Loucy (cell line): ENCODE measurements at regions not wholly inside any gene's neighbourhood (a gene's known extent, or its start where the extent isn't known, plus 50 kb on each side); places are given as distances from the start of the nearest gene placed in this dataset.

Source experiments
- H2AFZ ChIP-seq: fragments of 200-600 bp; sonication (generic); 2 replicates; pipeline ENCODE4 v1.6.0; 2016; ENCODE audit warnings: antibody characterized with exemption, mild to moderate bottlenecking, low read length, moderate library complexity
- H3F3A ChIP-seq: fragments of 200-600 bp; 2 replicates; pipeline ENCODE4 v1.6.0; 2016; ENCODE audit warnings: antibody characterized with exemption, low read depth, mild to moderate bottlenecking
- H3K27me3 ChIP-seq: fragments of 200-600 bp; sonication (generic); 2 replicates; pipeline ENCODE4 v1.6.1; 2014; ENCODE audit warnings: low read length, mild to moderate bottlenecking; ENCODE audit not compliant: insufficient read depth, poor library complexity, severe bottlenecking
- H3K36me3 ChIP-seq: fragments of 200-600 bp; sonication (generic); 2 replicates; pipeline ENCODE4 v1.6.1; 2016; ENCODE audit warnings: low read length; ENCODE audit not compliant: insufficient read depth
- H3K4me1 ChIP-seq: fragments of 200-600 bp; sonication (generic); 2 replicates; pipeline ENCODE4 v1.5.1; 2014; ENCODE audit warnings: low read length, mild to moderate bottlenecking; ENCODE audit not compliant: insufficient read depth, poor library complexity, severe bottlenecking
- H3K4me2 ChIP-seq: fragments of 200-600 bp; sonication (generic); 2 replicates; pipeline ENCODE4 v1.6.0; 2014; ENCODE audit warnings: antibody characterized with exemption, low read length, low read depth, mild to moderate bottlenecking; ENCODE audit not compliant: poor library complexity, severe bottlenecking
- H3K4me3 ChIP-seq: fragments of 200-600 bp; sonication (generic); 2 replicates; pipeline ENCODE4 v1.5.1; 2014; ENCODE audit warnings: low read length, mild to moderate bottlenecking, mixed read lengths; ENCODE audit not compliant: poor library complexity, severe bottlenecking
- H3K79me2 ChIP-seq: fragments of 200-600 bp; sonication (generic); 2 replicates; pipeline ENCODE4 v1.6.1; 2014; ENCODE audit warnings: low read length; ENCODE audit not compliant: insufficient read depth
- H3K9ac ChIP-seq: fragments of 200-600 bp; sonication (generic); 2 replicates; pipeline ENCODE4 v1.6.0; 2014; ENCODE audit warnings: mild to moderate bottlenecking, low read depth, low read length, moderate library complexity; ENCODE audit not compliant: poor library complexity, severe bottlenecking
- H3K9me2 ChIP-seq: fragments of 200-600 bp; sonication (generic); replicated peaks from 2 replicates; pipeline ENCODE4 v1.6.1; 2016; ENCODE audit warnings: low read depth, low read length, mixed read lengths
- H3K9me3 ChIP-seq: fragments of 200-600 bp; sonication (generic); 2 replicates; pipeline ENCODE4 v1.6.1; 2014; ENCODE audit warnings: mild to moderate bottlenecking, antibody characterized with exemption, low read length, low read depth; ENCODE audit not compliant: insufficient read depth
- H4K20me1 ChIP-seq: fragments of 200-600 bp; sonication (generic); 2 replicates; pipeline ENCODE4 v1.6.0; 2014; ENCODE audit warnings: antibody characterized with exemption, low read length, mild to moderate bottlenecking; ENCODE audit not compliant: insufficient read depth, poor library complexity, severe bottlenecking
- EZH2phosphoT487 ChIP-seq: fragments of 200-600 bp; IDR thresholded peaks from 2 replicates; pipeline ENCODE4 v1.6.1; 2018; ENCODE audit warnings: antibody characterized with exemption, mild to moderate bottlenecking, moderate library complexity, borderline replicate concordance
- TF ChIP-seq, protein P1 (sequence below): fragments of 200-600 bp; sonication (generic); conservative IDR thresholded peaks from 2 replicates; pipeline ENCODE4 v1.5.1; 2014; ENCODE audit warnings: mild to moderate bottlenecking, antibody characterized with exemption, low read length

DNA sequence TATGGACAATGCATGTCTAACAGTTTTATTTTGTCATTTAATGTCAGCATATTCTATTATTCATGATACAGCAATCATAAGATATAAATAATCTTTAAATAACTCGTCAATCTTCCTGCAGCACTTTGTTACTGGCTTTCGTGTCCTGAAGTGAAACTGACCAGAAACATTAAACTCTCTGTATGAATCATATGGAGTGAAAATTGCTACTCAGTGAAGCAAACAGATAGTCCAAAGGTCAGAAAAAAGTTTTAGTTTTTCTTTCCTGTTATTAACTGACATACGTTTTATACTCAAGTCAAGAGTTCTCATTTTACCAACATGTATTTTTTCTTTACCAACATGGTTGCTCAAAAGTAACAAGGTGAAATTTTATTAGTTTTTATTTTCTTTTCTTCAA, 106.8 kb upstream of the GALNT5 start:
- TF ChIP-seq, protein P1, sequence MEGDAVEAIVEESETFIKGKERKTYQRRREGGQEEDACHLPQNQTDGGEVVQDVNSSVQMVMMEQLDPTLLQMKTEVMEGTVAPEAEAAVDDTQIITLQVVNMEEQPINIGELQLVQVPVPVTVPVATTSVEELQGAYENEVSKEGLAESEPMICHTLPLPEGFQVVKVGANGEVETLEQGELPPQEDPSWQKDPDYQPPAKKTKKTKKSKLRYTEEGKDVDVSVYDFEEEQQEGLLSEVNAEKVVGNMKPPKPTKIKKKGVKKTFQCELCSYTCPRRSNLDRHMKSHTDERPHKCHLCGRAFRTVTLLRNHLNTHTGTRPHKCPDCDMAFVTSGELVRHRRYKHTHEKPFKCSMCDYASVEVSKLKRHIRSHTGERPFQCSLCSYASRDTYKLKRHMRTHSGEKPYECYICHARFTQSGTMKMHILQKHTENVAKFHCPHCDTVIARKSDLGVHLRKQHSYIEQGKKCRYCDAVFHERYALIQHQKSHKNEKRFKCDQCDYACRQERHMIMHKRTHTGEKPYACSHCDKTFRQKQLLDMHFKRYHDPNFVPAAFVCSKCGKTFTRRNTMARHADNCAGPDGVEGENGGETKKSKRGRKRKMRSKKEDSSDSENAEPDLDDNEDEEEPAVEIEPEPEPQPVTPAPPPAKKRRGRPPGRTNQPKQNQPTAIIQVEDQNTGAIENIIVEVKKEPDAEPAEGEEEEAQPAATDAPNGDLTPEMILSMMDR, result no peak
- no peak for TF ChIP-seq EZH2phosphoT487
- no peak overlapping the region for H2AFZ ChIP-seq
- H3K4me2 ChIP-seq, result no peak overlapping the region
- H3F3A ChIP-seq, result no peaks in the 10 kb centered on the region
- no peaks in the 10 kb centered on the region for H3K79me2 ChIP-seq
- H3K9me3 ChIP-seq, result no peaks in the 10 kb centered on the region
- no peaks in the 10 kb centered on the region for H4K20me1 ChIP-seq
- no peaks in the 10 kb centered on the region for H3K4me1 ChIP-seq
- H3K36me3 ChIP-seq, result no peaks in the 10 kb centered on the region
- H3K9me2 ChIP-seq, result no peaks in the 10 kb centered on the region
- no peaks in the 10 kb centered on the region for H3K27me3 ChIP-seq
- no peak overlapping the region for H3K9ac ChIP-seq
- no peak overlapping the region for H3K4me3 ChIP-seq

GRCh38 chr2:157152362-157152761, 105.1 kb upstream of the GALNT5 start:
- Histone ChIP-seq H2AFZ (no peak overlapping the region), H3K9me3 (no peaks in the 10 kb centered on the region), H3K4me3 (no peak overlapping the region), H3K4me2 (no peak overlapping the region), H3K9me2 (no peaks in the 10 kb centered on the region), H3F3A (no peaks in the 10 kb centered on the region), H4K20me1 (no peaks in the 10 kb centered on the region), H3K27me3 (no peaks in the 10 kb centered on the region), H3K36me3 (no peaks in the 10 kb centered on the region), H3K4me1 (no peaks in the 10 kb centered on the region), H3K79me2 (no peaks in the 10 kb centered on the region), H3K9ac (no peak overlapping the region)
- TF ChIP-seq, protein P1, result no peak
- no peak for TF ChIP-seq EZH2phosphoT487

- no peaks in the 10 kb centered on the region for H3K27me3 ChIP-seq
- no peak overlapping the region for H2AFZ ChIP-seq
- 0 out of 2 replicates have a peak, but pooled peaks cover 5% of the 10 kb centered on the region for H3K9me2 ChIP-seq
- no peak overlapping the region for H3K4me3 ChIP-seq
- no peaks in the 10 kb centered on the region for H3K36me3 ChIP-seq
- no peaks in the 10 kb centered on the region for H3K79me2 ChIP-seq
- H3K9ac ChIP-seq, result no peak overlapping the region
- no peaks in the 10 kb centered on the region for H3K9me3 ChIP-seq
- H3K4me2 ChIP-seq, result no peak overlapping the region
- no peaks in the 10 kb centered on the region for H4K20me1 ChIP-seq
- H3F3A ChIP-seq, result no peaks in the 10 kb centered on the region
- TF ChIP-seq, protein P1, result no peak
- TF ChIP-seq EZH2phosphoT487, result no peak
- H3K4me1 ChIP-seq, result no peaks in the 10 kb centered on the region
Measured at GRCh38 chr2:157155992-157156391, 101.5 kb upstream of the GALNT5 start.
